Ovary (tissue), 7 donors: ENCODE measurements at regions not wholly inside any gene's neighbourhood (a gene's known extent, or its start where the extent isn't known, plus 50 kb on each side); places are given as distances from the start of the nearest gene placed in this dataset.

Source experiments
- DNase-seq, 5 donors: peaks; one replicate each; pipeline ENCODE4 v3.0.0-alpha.2; 2019 to 2020
- H3K27ac ChIP-seq, 2 donors: fragments of 200-600 bp; one replicate each; pipeline versions ENCODE4 v1.5.1 to v1.8.0; 2019 to 2022
- H3K27me3 ChIP-seq: fragments of 200-600 bp; one replicate; pipeline ENCODE4 v1.8.0; 2022
- H3K36me3 ChIP-seq: fragments of 200-600 bp; sonication (generic); one replicate; pipeline ENCODE4 v1.5.1; 2019
- H3K4me1 ChIP-seq: one replicate; pipeline ENCODE4 v1.8.1; 2013; ENCODE audit warnings: mild to moderate bottlenecking, moderate library complexity; ENCODE audit not compliant: insufficient read depth
- H3K4me3 ChIP-seq: fragments of 200-600 bp; sonication (generic); one replicate; pipeline ENCODE4 v1.5.1; 2017
- H3K9me3 ChIP-seq, 2 donors: fragments of 200-600 bp in 1 of 2; sonication (generic) in 1 of 2; one replicate each; pipeline versions ENCODE4 v1.5.1 to v1.8.1; 2013 to 2019; ENCODE audit warnings: mild to moderate bottlenecking in 1 of 2, moderate library complexity in 1 of 2
- EP300 ChIP-seq: sonication (generic); formaldehyde crosslinking; IDR thresholded peaks from one replicate; pipeline ENCODE4 v1.6.1; 2017; ENCODE audit warnings: antibody characterized with exemption
- POLR2A ChIP-seq: fragments of 450-650 bp; IDR thresholded peaks from one replicate; pipeline ENCODE4 v1.6.1; 2017; ENCODE audit warnings: antibody characterized with exemption, mild to moderate bottlenecking, moderate library complexity
- WGBS, 3 donors: extraction: QIAGEN DNeasy Blood & Tissue Kit in 1 of 3; methylation state at CpG; one replicate each; pipeline versions ENCODE4 v1.1.5 to v1.1.7; 2013 to 2017; 5-methylcytosine and 5-hydroxymethylcytosine counted together
- intact Hi-C, 4 donors: fragments of 100-400 bp; cut with DNase I; formaldehyde crosslinking; loops; one replicate each; pipeline versions ENCODE4 v1.11.0 to v1.15.1; 2022 to 2023
- TF ChIP-seq, protein P1 (sequence below), 3 donors: fragments of 450-650 bp in 2 of 3; fragments of 200-600 bp in 1 of 3; IDR thresholded peaks; one replicate each; pipeline versions ENCODE4 v1.5.1 to v1.8.0; 2016 to 2022; ENCODE audit warnings: antibody characterized with exemption in 3 of 3, mild to moderate bottlenecking in 1 of 3
- donor health status: DM: no; HTN: no; CAD: no; lungs with moderate emphysema.
- donor health status: DM: no; HTN: no; CAD: no.
- donor health status: Bipolar disorder and iron deficiency.
- donor health status: DM: no; HTN: no; CAD: no.
- donor health status: DM: yes; HTN: yes; CAD: no.

DNA sequence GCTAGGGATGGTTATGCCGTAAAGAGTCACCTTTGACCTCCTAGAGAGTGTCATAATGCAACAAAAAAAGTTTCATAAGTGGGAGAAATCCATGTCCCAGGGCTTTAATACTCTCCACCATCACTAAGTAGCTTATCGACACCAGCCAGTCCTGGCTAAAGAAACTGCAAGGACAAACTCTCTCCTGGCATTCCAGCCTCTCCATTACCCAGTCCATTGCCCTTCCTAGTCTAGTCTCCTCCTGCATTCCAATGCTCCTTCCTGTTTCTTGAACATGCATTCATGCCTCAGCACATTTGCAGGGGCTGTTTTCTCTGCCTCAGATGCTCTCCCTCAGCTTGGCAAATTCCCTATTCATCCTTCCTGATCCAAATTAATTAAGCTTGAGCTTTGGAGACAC, 364.1 kb downstream of the BRINP1 start:
- H3K27ac ChIP-seq, result no peak overlapping the region
- TF ChIP-seq EP300, result no peak
- TF ChIP-seq, protein P1, sequence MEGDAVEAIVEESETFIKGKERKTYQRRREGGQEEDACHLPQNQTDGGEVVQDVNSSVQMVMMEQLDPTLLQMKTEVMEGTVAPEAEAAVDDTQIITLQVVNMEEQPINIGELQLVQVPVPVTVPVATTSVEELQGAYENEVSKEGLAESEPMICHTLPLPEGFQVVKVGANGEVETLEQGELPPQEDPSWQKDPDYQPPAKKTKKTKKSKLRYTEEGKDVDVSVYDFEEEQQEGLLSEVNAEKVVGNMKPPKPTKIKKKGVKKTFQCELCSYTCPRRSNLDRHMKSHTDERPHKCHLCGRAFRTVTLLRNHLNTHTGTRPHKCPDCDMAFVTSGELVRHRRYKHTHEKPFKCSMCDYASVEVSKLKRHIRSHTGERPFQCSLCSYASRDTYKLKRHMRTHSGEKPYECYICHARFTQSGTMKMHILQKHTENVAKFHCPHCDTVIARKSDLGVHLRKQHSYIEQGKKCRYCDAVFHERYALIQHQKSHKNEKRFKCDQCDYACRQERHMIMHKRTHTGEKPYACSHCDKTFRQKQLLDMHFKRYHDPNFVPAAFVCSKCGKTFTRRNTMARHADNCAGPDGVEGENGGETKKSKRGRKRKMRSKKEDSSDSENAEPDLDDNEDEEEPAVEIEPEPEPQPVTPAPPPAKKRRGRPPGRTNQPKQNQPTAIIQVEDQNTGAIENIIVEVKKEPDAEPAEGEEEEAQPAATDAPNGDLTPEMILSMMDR (IDR thresholded peaks at IDR 0.05), result no peak
- no peak for TF ChIP-seq POLR2A
- H3K9me3 ChIP-seq, result no peaks in the 10 kb centered on the region
- DNase-seq, result no peak
- 65 to 70% (median 67%) methylated on average over 2 of the region's 2 CpGs for WGBS, 3 donors
- H3K4me3 ChIP-seq, result no peak overlapping the region
- no peaks in the 10 kb centered on the region for H3K27me3 ChIP-seq
- H3K4me1 ChIP-seq, result no peaks in the 10 kb centered on the region
- intact Hi-C loops, result no loop called here
- H3K36me3 ChIP-seq, result no peaks in the 10 kb centered on the region

DNA sequence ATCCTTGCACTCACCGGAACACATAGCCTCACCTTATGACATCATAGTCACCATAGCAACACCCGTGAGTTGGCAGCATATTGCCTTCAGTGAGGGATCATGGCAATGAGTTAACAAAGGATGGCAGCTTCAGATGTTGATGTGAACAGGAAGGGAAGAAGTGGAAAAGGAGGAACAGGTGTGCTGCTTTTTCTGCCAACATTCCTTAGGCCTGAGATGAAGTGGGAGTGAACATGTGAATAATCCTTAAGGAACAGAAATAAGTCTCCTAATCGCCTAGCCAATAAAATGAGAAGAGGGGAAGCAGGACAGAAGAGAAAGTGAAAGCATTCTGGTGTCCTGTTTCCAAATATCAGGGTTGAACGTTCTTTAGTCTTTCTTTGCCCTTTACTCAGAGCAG, 360.0 kb downstream of the BRINP1 start:
- Histone ChIP-seq H3K4me1 (no peaks in the 10 kb centered on the region), H3K27ac (no peak overlapping the region), H3K4me3 (no peak overlapping the region), H3K9me3 (no peaks in the 10 kb centered on the region), H3K27me3 (no peaks in the 10 kb centered on the region), H3K36me3 (no peaks in the 10 kb centered on the region)
- 20 to 36% (median 26%) methylated on average over 4 of the region's 4 CpGs for WGBS, 3 donors
- intact Hi-C loops, result no loop called here
- no peak for DNase-seq
- TF ChIP-seq, protein P1 (IDR thresholded peaks at IDR 0.05), result no peak
- TF ChIP-seq EP300, result no peak
- TF ChIP-seq POLR2A, result no peak

DNA sequence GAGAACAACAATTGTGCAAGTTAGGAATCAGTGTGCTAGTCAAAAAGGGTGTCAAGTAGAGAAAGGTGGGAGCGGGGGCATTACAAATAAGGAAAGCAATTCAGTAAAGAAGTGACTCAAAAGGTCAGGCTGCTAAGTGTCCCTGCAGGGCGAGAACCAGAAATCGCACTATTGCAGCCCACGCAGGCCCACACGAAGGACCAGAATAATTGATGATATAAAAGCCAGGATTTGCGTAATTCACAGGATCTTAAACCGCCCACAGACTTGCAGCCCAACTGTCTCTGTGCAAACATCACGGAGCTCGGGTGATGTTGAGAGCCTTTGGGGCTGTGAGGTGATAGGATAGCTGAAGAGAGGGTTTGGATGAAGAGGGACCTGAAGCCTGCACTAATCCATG, 349.0 kb downstream of the BRINP1 start:
- no peak for DNase-seq
- Histone ChIP-seq H3K9me3 (no peaks in the 10 kb centered on the region), H3K4me1 (no peaks in the 10 kb centered on the region), H3K27me3 (no peaks in the 10 kb centered on the region), H3K36me3 (no peaks in the 10 kb centered on the region), H3K27ac (no peak overlapping the region), H3K4me3 (no peak overlapping the region)
- 60 to 64% (median 61%) methylated on average over 9 of the region's 9 CpGs for WGBS, 3 donors
- TF ChIP-seq EP300, result no peak
- no peak for TF ChIP-seq POLR2A
- TF ChIP-seq, protein P1 (IDR thresholded peaks at IDR 0.05), result no peak
- intact Hi-C loops, result no loop called here

DNA sequence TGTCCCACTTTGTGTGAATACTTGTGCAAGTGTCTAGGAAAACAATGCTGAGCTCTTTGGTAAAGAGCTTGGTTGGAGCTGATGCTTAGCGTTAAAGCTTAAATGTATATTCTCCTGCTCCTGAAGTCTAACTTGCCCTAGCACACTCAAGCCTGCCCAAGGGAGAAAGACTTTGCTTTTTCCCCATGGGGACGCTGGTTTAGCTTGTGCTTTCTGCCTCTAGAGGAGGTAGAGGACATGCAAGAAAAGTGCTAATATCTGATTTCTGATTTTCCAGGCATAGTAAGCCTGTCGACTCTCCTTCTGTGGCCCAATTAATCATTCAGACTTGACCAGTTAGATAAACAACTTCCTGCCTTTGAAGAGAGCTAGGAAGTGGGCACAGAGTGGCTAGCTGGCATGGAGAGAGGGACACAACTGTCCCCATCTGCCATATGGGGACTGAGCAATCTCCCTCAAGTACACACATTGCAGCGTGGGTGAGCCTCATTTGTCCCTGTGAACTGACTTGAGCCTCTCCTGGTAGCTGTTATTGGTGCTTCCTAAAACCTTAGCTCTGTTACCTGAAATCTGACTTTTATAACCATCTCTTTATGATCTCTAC, 348.4 kb downstream of the BRINP1 start:
- Histone ChIP-seq H3K9me3 (no peaks in the 10 kb centered on the region), H3K27me3 (no peaks in the 10 kb centered on the region), H3K36me3 (no peaks in the 10 kb centered on the region), H3K4me3 (no peak overlapping the region), H3K27ac (no peak overlapping the region), H3K4me1 (no peaks in the 10 kb centered on the region)
- no peak for DNase-seq
- intact Hi-C loops, result no loop called here
- 56 to 65% (median 60%) methylated on average over 4 of the region's 4 CpGs for WGBS, 3 donors
- TF ChIP-seq EP300, result no peak

DNA sequence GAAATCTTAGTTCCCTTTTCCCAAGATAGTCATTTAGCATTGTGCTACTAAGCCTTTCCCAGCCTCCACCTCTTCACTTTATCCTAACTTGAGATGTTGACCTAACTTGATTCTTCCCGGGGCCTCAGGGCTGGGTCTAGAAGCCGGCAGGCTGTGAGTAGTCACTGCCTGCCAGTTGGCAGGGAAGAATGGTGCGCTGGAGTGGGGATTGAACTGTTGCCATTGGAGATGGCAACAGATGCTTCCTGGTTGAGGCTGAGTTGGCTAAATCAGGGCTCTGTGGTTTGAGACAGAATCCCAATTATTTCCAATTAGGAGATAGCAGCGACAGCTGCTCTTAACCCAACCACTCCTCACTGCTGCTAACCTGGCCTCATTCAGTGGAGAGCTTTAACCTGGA, 343.1 kb downstream of the BRINP1 start:
- H3K36me3 ChIP-seq, result no peaks in the 10 kb centered on the region
- peak in 3 of 5 donors; percentile 9 to 42 (median 12) for DNase-seq
- no peaks in the 10 kb centered on the region for H3K4me1 ChIP-seq
- H3K9me3 ChIP-seq, result no peaks in the 10 kb centered on the region
- TF ChIP-seq, protein P1 (IDR thresholded peaks at IDR 0.05), result no peak
- TF ChIP-seq EP300 (no peak), POLR2A (no peak)
- no peak overlapping the region for H3K27ac ChIP-seq
- WGBS, 3 donors, result 12 to 26% (median 20%) methylated on average over 4 of the region's 4 CpGs
- H3K4me3 ChIP-seq, result no peak overlapping the region
- intact Hi-C loops, result no loop called here
- H3K27me3 ChIP-seq, result no peaks in the 10 kb centered on the region
